ENCODE measurements at regions not wholly inside any gene's neighbourhood (a gene's known extent, or its start where the extent isn't known, plus 50 kb on each side); places are given as distances from the start of the nearest gene placed in this dataset.

DNA sequence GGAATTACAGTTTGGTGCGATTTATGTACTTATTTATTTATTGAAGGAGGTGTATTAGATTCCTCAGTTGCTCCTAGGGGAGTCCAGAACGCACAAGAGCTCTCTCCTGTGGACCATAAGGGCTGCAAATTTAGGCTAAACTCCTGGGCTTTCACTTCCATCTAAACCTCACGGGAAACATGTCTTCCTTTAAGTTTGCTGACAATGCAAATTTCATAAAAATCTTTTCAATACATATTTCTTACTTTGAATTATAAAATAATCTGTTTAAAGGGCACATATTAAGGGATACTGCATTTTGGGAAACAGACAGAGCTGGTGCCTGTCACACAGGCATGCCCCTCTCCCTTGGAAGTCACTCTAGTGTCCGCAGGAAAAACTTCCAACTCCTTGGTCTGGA is 438.0 kb upstream of the CPEB2 start:
- Histone ChIP-seq H3K27me3 (no peaks in the 10 kb centered on the region), H3K4me3 (no peak overlapping the region), H3K9ac (no peak overlapping the region), H3F3A (ENCODE audit: low read depth) (no peaks in the 10 kb centered on the region), H3K9me3 (ENCODE audit: low read depth) (peaks cover 5% of the 10 kb centered on the region), H4K20me1 (ENCODE audit: low read depth) (no peaks in the 10 kb centered on the region), H2AFZ (replicated peaks) (no peak overlapping the region), H3K4me2 (no peak overlapping the region), H3K4me1 (no peaks in the 10 kb centered on the region), H3K79me2 (ENCODE audit: low read depth) (no peaks in the 10 kb centered on the region), H3K27ac (no peak overlapping the region), H3K36me3 (no peaks in the 10 kb centered on the region)
- Mint-ChIP-seq H3K27ac (no peak overlapping the region), H3K4me1 (no peaks in the 10 kb centered on the region), H3K9me3 (peaks cover 2% of the 10 kb centered on the region), H3K4me3 (no peak overlapping the region), H3K27me3 (ENCODE audit: insufficient read depth, low read depth) (peaks cover 2% of the 10 kb centered on the region), H3K36me3 (no peaks in the 10 kb centered on the region)
- no peak for DNase-seq (ENCODE audit: low spot score)
- TF ChIP-seq EZH2phosphoT487 (IDR thresholded peaks at IDR 0.05), result no peak
- TF ChIP-seq, protein P1, sequence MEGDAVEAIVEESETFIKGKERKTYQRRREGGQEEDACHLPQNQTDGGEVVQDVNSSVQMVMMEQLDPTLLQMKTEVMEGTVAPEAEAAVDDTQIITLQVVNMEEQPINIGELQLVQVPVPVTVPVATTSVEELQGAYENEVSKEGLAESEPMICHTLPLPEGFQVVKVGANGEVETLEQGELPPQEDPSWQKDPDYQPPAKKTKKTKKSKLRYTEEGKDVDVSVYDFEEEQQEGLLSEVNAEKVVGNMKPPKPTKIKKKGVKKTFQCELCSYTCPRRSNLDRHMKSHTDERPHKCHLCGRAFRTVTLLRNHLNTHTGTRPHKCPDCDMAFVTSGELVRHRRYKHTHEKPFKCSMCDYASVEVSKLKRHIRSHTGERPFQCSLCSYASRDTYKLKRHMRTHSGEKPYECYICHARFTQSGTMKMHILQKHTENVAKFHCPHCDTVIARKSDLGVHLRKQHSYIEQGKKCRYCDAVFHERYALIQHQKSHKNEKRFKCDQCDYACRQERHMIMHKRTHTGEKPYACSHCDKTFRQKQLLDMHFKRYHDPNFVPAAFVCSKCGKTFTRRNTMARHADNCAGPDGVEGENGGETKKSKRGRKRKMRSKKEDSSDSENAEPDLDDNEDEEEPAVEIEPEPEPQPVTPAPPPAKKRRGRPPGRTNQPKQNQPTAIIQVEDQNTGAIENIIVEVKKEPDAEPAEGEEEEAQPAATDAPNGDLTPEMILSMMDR (IDR thresholded peaks at IDR 0.05), result no peak
- TF ChIP-seq EZH2 (IDR thresholded peaks at IDR 0.05), result no peak

DNA sequence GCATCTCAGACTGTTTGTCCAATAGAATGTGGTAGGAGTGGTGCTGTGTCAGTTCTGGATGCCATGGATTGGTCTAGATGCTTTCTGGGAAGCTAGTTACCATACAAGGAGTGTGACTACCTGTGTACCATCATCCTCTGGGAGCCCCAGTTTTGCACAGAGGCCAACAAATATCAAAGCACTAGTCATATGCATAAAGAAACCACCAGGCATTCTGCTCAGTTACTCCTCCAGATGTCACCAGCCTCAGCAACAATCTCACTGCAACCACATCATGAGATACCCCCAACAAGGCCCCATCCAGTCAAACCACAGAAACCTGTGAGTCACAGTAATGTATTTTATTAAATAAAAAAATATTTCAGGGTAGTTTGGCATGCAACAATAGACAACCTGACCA is 435.8 kb upstream of the CPEB2 start:
- H3K9me3 Mint-ChIP-seq, result peaks cover 2% of the 10 kb centered on the region
- H3K27me3 Mint-ChIP-seq (ENCODE audit: insufficient read depth, low read depth), result peaks cover 2% of the 10 kb centered on the region
- no peak overlapping the region for H3K9ac ChIP-seq
- H3K4me2 ChIP-seq, result no peak overlapping the region
- no peak overlapping the region for H2AFZ ChIP-seq (replicated peaks)
- H3K4me3 Mint-ChIP-seq, result no peak overlapping the region
- no peaks in the 10 kb centered on the region for H3K36me3 ChIP-seq
- no peaks in the 10 kb centered on the region for H3K36me3 Mint-ChIP-seq
- H4K20me1 ChIP-seq (ENCODE audit: low read depth), result no peaks in the 10 kb centered on the region
- DNase-seq (ENCODE audit: low spot score), result no peak
- H3K79me2 ChIP-seq (ENCODE audit: low read depth), result no peaks in the 10 kb centered on the region
- TF ChIP-seq EZH2 (IDR thresholded peaks at IDR 0.05), result no peak
- TF ChIP-seq EZH2phosphoT487 (IDR thresholded peaks at IDR 0.05), result no peak
- TF ChIP-seq, protein P1 (IDR thresholded peaks at IDR 0.05), result no peak
- no peak overlapping the region for H3K27ac Mint-ChIP-seq
- no peaks in the 10 kb centered on the region for H3K4me1 ChIP-seq
- no peaks in the 10 kb centered on the region for H3F3A ChIP-seq (ENCODE audit: low read depth)
- no peak overlapping the region for H3K4me3 ChIP-seq
- H3K4me1 Mint-ChIP-seq, result no peaks in the 10 kb centered on the region
- H3K27me3 ChIP-seq, result no peaks in the 10 kb centered on the region
- H3K27ac ChIP-seq, result no peak overlapping the region
- H3K9me3 ChIP-seq (ENCODE audit: low read depth), result peaks cover 5% of the 10 kb centered on the region

DNA sequence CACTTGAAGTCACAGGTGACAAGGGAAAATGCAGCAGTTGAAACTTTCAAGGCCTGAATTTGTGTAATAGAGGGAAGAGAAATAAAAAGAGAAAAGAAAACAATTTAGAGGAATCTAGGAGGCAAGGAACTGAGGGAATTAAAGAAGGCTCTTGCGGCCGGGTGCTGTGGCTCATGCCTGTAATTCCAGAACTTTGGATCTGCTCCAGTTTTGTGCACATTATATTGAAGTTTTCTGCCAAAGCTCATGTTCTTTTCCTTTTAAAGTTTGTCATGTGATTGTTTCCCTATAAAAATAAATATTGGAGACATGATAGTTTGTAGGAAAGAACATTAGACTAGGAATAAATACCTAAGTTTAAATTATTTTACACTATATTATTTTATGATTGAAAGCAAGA is 433.9 kb upstream of the CPEB2 start:
- Mint-ChIP-seq H3K27me3 (ENCODE audit: insufficient read depth, low read depth) (peaks cover 2% of the 10 kb centered on the region), H3K27ac (no peak overlapping the region), H3K9me3 (peaks cover 2% of the 10 kb centered on the region), H3K4me1 (no peaks in the 10 kb centered on the region), H3K4me3 (no peak overlapping the region), H3K36me3 (no peaks in the 10 kb centered on the region)
- Histone ChIP-seq H3F3A (ENCODE audit: low read depth) (no peaks in the 10 kb centered on the region), H3K9me3 (ENCODE audit: low read depth) (peaks cover 5% of the 10 kb centered on the region), H3K36me3 (no peaks in the 10 kb centered on the region), H3K9ac (no peak overlapping the region), H3K4me2 (no peak overlapping the region), H2AFZ (replicated peaks) (no peak overlapping the region), H4K20me1 (ENCODE audit: low read depth) (no peaks in the 10 kb centered on the region), H3K4me3 (no peak overlapping the region), H3K27me3 (no peaks in the 10 kb centered on the region), H3K27ac (no peak overlapping the region), H3K79me2 (ENCODE audit: low read depth) (no peaks in the 10 kb centered on the region), H3K4me1 (no peaks in the 10 kb centered on the region)
- TF ChIP-seq EZH2 (IDR thresholded peaks at IDR 0.05) (no peak), EZH2phosphoT487 (IDR thresholded peaks at IDR 0.05) (no peak)
- TF ChIP-seq, protein P1 (IDR thresholded peaks at IDR 0.05), result no peak
- no peak for DNase-seq (ENCODE audit: low spot score)
